BLaER1 treated with 17β-estradiol and CSF1 and Interleukin-3, amounts not matched to agents 10 nM and 100 nM (cell line): ENCODE measurements at regions not wholly inside any gene's neighbourhood (a gene's known extent, or its start where the extent isn't known, plus 50 kb on each side); places are given as distances from the start of the nearest gene placed in this dataset.

Experiments
- H3K27ac ChIP-seq, 11 experiments: shearing (Covaris generic); formaldehyde crosslinking; 2 replicates each; pipeline ENCODE4 v1.8.1; 2022
- H3K27me3 ChIP-seq, 11 experiments: shearing (Covaris generic); formaldehyde crosslinking; 2 replicates each; pipeline ENCODE4 v1.8.1; 2022
- H3K36me3 ChIP-seq, 11 experiments: shearing (Covaris generic); formaldehyde crosslinking; 2 replicates each; pipeline ENCODE4 v1.8.1; 2022
- H3K4me1 ChIP-seq, 10 experiments: shearing (Covaris generic); formaldehyde crosslinking; 2 replicates each; pipeline ENCODE4 v1.8.1; 2022
- H3K4me2 ChIP-seq, 11 experiments: shearing (Covaris generic); formaldehyde crosslinking; 2 replicates each; pipeline ENCODE4 v1.8.1; 2022
- H3K4me3 ChIP-seq, 10 experiments: shearing (Covaris generic); formaldehyde crosslinking; 2 replicates each; pipeline ENCODE4 v1.8.1; 2022
- H3K9ac ChIP-seq, 11 experiments: shearing (Covaris generic); formaldehyde crosslinking; 2 replicates each; pipeline ENCODE4 v1.8.1; 2022
- H3K9me3 ChIP-seq, 11 experiments: shearing (Covaris generic); formaldehyde crosslinking; replicated peaks in 1 of 11; 2 replicates each; pipeline ENCODE4 v1.8.1; 2022
- H4K20me1 ChIP-seq, 11 experiments: shearing (Covaris generic); formaldehyde crosslinking; 2 replicates each; pipeline ENCODE4 v1.8.1; 2022
- Cebpa-rat ChIP-seq, 11 experiments: shearing (Covaris generic); IDR thresholded peaks; 2 replicates each; pipeline ENCODE4 v1.8.1; 2022

GRCh38 chr11:131122448-131122847, 206.2 kb upstream of the SNX19 start:
- Histone ChIP-seq H3K4me2 (no peak overlapping the region), H3K4me1 (0 out of 20 replicates have a peak, but pooled peaks cover 0 to 2% (median 0%) of the 10 kb centered on the region in 10 experiments), H3K36me3 (no peaks in the 10 kb centered on the region), H3K9me3 (peaks cover 7 to 12% (median 8%) of the 10 kb centered on the region in 11 experiments; a peak in 20 of 22 replicates), H4K20me1 (no peaks in the 10 kb centered on the region), H3K4me3 (no peak overlapping the region), H3K9ac (no peak overlapping the region), H3K27me3 (no peaks in the 10 kb centered on the region), H3K27ac (no peak overlapping the region)
- TF ChIP-seq Cebpa-rat (IDR thresholded peaks at IDR 0.05), result no peak

GRCh38 chr11:131129474-131129873, 213.2 kb upstream of the SNX19 start:
- no peak overlapping the region for H3K4me2 ChIP-seq
- H3K27me3 ChIP-seq, result no peaks in the 10 kb centered on the region
- TF ChIP-seq Cebpa-rat (IDR thresholded peaks at IDR 0.05), result no peak
- no peak overlapping the region for H3K4me3 ChIP-seq
- no peaks in the 10 kb centered on the region for H4K20me1 ChIP-seq
- H3K27ac ChIP-seq, result no peak overlapping the region
- no peak overlapping the region for H3K9ac ChIP-seq
- no peaks in the 10 kb centered on the region for H3K36me3 ChIP-seq
- H3K9me3 ChIP-seq, result peaks cover 25 to 32% (median 28%) of the 10 kb centered on the region in 11 experiments
- H3K4me1 ChIP-seq, result no peaks in the 10 kb centered on the region

- H3K4me1 ChIP-seq, result no peaks in the 10 kb centered on the region
- no peak overlapping the region for H3K27ac ChIP-seq
- no peaks in the 10 kb centered on the region for H3K9me3 ChIP-seq
- no peak overlapping the region for H3K4me3 ChIP-seq
- no peak overlapping the region for H3K9ac ChIP-seq
- H3K4me2 ChIP-seq, result no peak overlapping the region
- H3K36me3 ChIP-seq, result no peaks in the 10 kb centered on the region
- TF ChIP-seq Cebpa-rat (IDR thresholded peaks at IDR 0.05), result no peak
- no peaks in the 10 kb centered on the region for H3K27me3 ChIP-seq
- no peaks in the 10 kb centered on the region for H4K20me1 ChIP-seq
Observed at GRCh38 chr11:131135611-131136010, 219.3 kb upstream of the SNX19 start.

GRCh38 chr11:131136486-131136885, 220.2 kb upstream of the SNX19 start:
- H3K36me3 ChIP-seq, result no peaks in the 10 kb centered on the region
- no peaks in the 10 kb centered on the region for H3K9me3 ChIP-seq
- H3K4me1 ChIP-seq, result no peaks in the 10 kb centered on the region
- H4K20me1 ChIP-seq, result no peaks in the 10 kb centered on the region
- no peak overlapping the region for H3K9ac ChIP-seq
- no peak for TF ChIP-seq Cebpa-rat (IDR thresholded peaks at IDR 0.05)
- H3K4me3 ChIP-seq, result no peak overlapping the region
- no peak overlapping the region for H3K27ac ChIP-seq
- H3K27me3 ChIP-seq, result no peaks in the 10 kb centered on the region
- H3K4me2 ChIP-seq, result no peak overlapping the region

- no peak for TF ChIP-seq Cebpa-rat (IDR thresholded peaks at IDR 0.05)
Observed at GRCh38 chr11:131137046-131137445, 220.8 kb upstream of the SNX19 start.

GRCh38 chr11:131138731-131139130, 222.5 kb upstream of the SNX19 start:
- no peak overlapping the region for H3K9ac ChIP-seq
- H3K36me3 ChIP-seq, result no peaks in the 10 kb centered on the region
- no peaks in the 10 kb centered on the region for H4K20me1 ChIP-seq
- no peak overlapping the region for H3K27ac ChIP-seq
- H3K4me3 ChIP-seq, result no peak overlapping the region
- H3K4me2 ChIP-seq, result no peak overlapping the region
- no peaks in the 10 kb centered on the region; a peak in 1 of 22 replicates for H3K27me3 ChIP-seq
- no peaks in the 10 kb centered on the region for H3K9me3 ChIP-seq
- no peaks in the 10 kb centered on the region for H3K4me1 ChIP-seq
- no peak for TF ChIP-seq Cebpa-rat (IDR thresholded peaks at IDR 0.05)

More at GRCh38 chr11:131137046-131137445, 220.8 kb upstream of the SNX19 start:
- H3K4me3 ChIP-seq, result no peak overlapping the region
- no peaks in the 10 kb centered on the region for H3K4me1 ChIP-seq
- no peaks in the 10 kb centered on the region for H4K20me1 ChIP-seq
- H3K9ac ChIP-seq, result no peak overlapping the region
- no peaks in the 10 kb centered on the region for H3K27me3 ChIP-seq
- no peak overlapping the region for H3K27ac ChIP-seq
- H3K36me3 ChIP-seq, result no peaks in the 10 kb centered on the region
- H3K4me2 ChIP-seq, result no peak overlapping the region
- H3K9me3 ChIP-seq, result no peaks in the 10 kb centered on the region

GRCh38 chr11:131145791-131146190, 224.6 kb upstream of the NTM start:
- TF ChIP-seq Cebpa-rat (IDR thresholded peaks at IDR 0.05), result no peak
- no peak overlapping the region for H3K4me2 ChIP-seq

GRCh38 chr11:131146827-131147490, 223.5 kb upstream of the NTM start:
- Histone ChIP-seq H3K4me3 (no peak overlapping the region), H3K36me3 (no peaks in the 10 kb centered on the region), H3K4me2 (no peak overlapping the region), H4K20me1 (no peaks in the 10 kb centered on the region), H3K9ac (no peak overlapping the region), H3K27me3 (no peaks in the 10 kb centered on the region; a peak in 1 of 22 replicates), H3K9me3 (no peaks in the 10 kb centered on the region), H3K27ac (no peak overlapping the region), H3K4me1 (peaks cover 0 to 2% (median 0%) of the 10 kb centered on the region in 10 experiments; a peak in 4 of 20 replicates)
- TF ChIP-seq Cebpa-rat (IDR thresholded peaks at IDR 0.05), result no peak

More at GRCh38 chr11:131145791-131146190, 224.6 kb upstream of the NTM start:
- Histone ChIP-seq H3K9ac (no peak overlapping the region), H3K4me1 (no peaks in the 10 kb centered on the region), H3K9me3 (no peaks in the 10 kb centered on the region), H4K20me1 (no peaks in the 10 kb centered on the region), H3K27ac (no peak overlapping the region), H3K27me3 (no peaks in the 10 kb centered on the region; a peak in 1 of 22 replicates), H3K4me3 (no peak overlapping the region), H3K36me3 (no peaks in the 10 kb centered on the region)

- Histone ChIP-seq H3K4me1 (peaks cover 0 to 13% (median 0%) of the 10 kb centered on the region in 10 experiments; a peak in 4 of 20 replicates), H3K36me3 (no peaks in the 10 kb centered on the region), H3K9me3 (peaks cover 0 to 7% (median 0%) of the 10 kb centered on the region in 11 experiments; a peak in 2 of 22 replicates), H3K27me3 (no peaks in the 10 kb centered on the region), H3K4me3 (no peak overlapping the region), H3K4me2 (no peak overlapping the region), H3K27ac (no peak overlapping the region), H3K9ac (no peak overlapping the region), H4K20me1 (no peaks in the 10 kb centered on the region)
- TF ChIP-seq Cebpa-rat (IDR thresholded peaks at IDR 0.05), result no peak
Observed at GRCh38 chr11:131154351-131154750, 216.1 kb upstream of the NTM start.

GRCh38 chr11:131157678-131158077, 212.7 kb upstream of the NTM start:
- no peak for TF ChIP-seq Cebpa-rat (IDR thresholded peaks at IDR 0.05)
- no peaks in the 10 kb centered on the region for H3K36me3 ChIP-seq
- H3K27me3 ChIP-seq, result no peaks in the 10 kb centered on the region
- H3K4me3 ChIP-seq, result no peak overlapping the region
- no peak overlapping the region for H3K9ac ChIP-seq
- H3K9me3 ChIP-seq, result peaks cover 0 to 7% (median 0%) of the 10 kb centered on the region in 11 experiments; a peak in 2 of 22 replicates
- no peaks in the 10 kb centered on the region for H4K20me1 ChIP-seq
- no peak overlapping the region for H3K27ac ChIP-seq
- no peak overlapping the region for H3K4me2 ChIP-seq
- peaks cover 0 to 4% (median 0%) of the 10 kb centered on the region in 10 experiments; a peak in 3 of 20 replicates for H3K4me1 ChIP-seq
